B cell (primary cell): ENCODE measurements at regions not wholly inside any gene's neighbourhood (a gene's known extent, or its start where the extent isn't known, plus 50 kb on each side); places are given as distances from the start of the nearest gene placed in this dataset.

Experiments used
- ATAC-seq: fragments of 200-7000 bp; cut with Tn5 transposase; one replicate; pipeline ENCODE4 v1.10.0; 2021; ENCODE audit warnings: low read depth, mild to moderate bottlenecking, moderate number of reproducible peaks, moderate library complexity
- CTCF ChIA-PET: fragments of 350-600 bp; sonication (Branson Sonifier 250); formaldehyde crosslinking; loops from one replicate; lab custom pipeline; 2021; ENCODE audit warnings: antibody characterized with exemption, inconsistent platforms; lab: Charles Lee
- POLR2A ChIA-PET: fragments of 350-600 bp; sonication (Branson Sonifier 250); formaldehyde crosslinking; loops from one replicate; lab custom pipeline; 2021; ENCODE audit warnings: antibody characterized with exemption; lab: Charles Lee
- DNase-seq: peaks from one replicate; pipeline ENCODE4 v3.0.0; 2013
- H2AFZ ChIP-seq: 2 replicates; pipeline ENCODE4 v1.6.1; 2012; ENCODE audit warnings: mild to moderate bottlenecking, low read depth, low read length; ENCODE audit not compliant: insufficient read depth, poor library complexity, severe bottlenecking
- H3K27ac ChIP-seq, 2 donors: 1 replicate in 1 of 2; 2 replicates in 1 of 2; pipeline ENCODE4 v1.5.1; 2012 to 2013; ENCODE audit warnings: low read length in 2 of 2, mild to moderate bottlenecking in 2 of 2, moderate library complexity in 1 of 2
- H3K27me3 ChIP-seq, 4 experiments: fragments of 200-600 bp in 1 of 4; sonication (generic) in 1 of 4; replicated peaks in 1 of 4; 1 replicate in 2 of 4; 2 replicates in 2 of 4; pipeline versions ENCODE4 v1.6.1 to v1.7.0; 2013 to 2016; ENCODE audit warnings: low read length in 3 of 4, mild to moderate bottlenecking in 2 of 4, mixed read lengths in 1 of 4, moderate library complexity in 1 of 4; ENCODE audit not compliant: insufficient read depth in 4 of 4, control insufficient read depth in 3 of 4; ENCODE audit errors: control extremely low read depth in 1 of 4
- H3K36me3 ChIP-seq, 2 experiments: replicated peaks in 1 of 2; 1 replicate in 1 of 2; 2 replicates in 1 of 2; pipeline versions ENCODE4 v1.6.1 to v1.7.1; 2013; ENCODE audit warnings: low read length in 1 of 2; ENCODE audit not compliant: insufficient read depth in 2 of 2, control insufficient read depth in 1 of 2; ENCODE audit errors: control extremely low read depth in 1 of 2, extremely low read depth in 1 of 2
- H3K4me1 ChIP-seq, 2 donors: fragments of 200-600 bp in 1 of 2; sonication (generic) in 1 of 2; 1 replicate in 1 of 2; 2 replicates in 1 of 2; pipeline versions ENCODE4 v1.5.1 to v1.6.1; 2013 to 2017; ENCODE audit warnings: low read length in 2 of 2; ENCODE audit not compliant: control insufficient read depth in 2 of 2, insufficient read depth in 2 of 2
- H3K4me2 ChIP-seq: replicated peaks from 2 replicates; pipeline ENCODE3; 2012; ENCODE audit warnings: mild to moderate bottlenecking, low read depth, low read length; ENCODE audit not compliant: poor library complexity, severe bottlenecking
- H3K4me3 ChIP-seq, 5 experiments: fragments of 200-600 bp in 1 of 5; sonication (generic) in 1 of 5; 1 replicate in 3 of 5; 2 replicates in 2 of 5; pipeline versions ENCODE4 v1.5.1 to v1.7.0; 2011 to 2016; ENCODE audit warnings: low read length in 4 of 5, mild to moderate bottlenecking in 4 of 5, low read depth in 2 of 5, control low read depth in 1 of 5, moderate library complexity in 1 of 5; ENCODE audit not compliant: insufficient read depth in 1 of 5; ENCODE audit errors: control extremely low read depth in 1 of 5, extremely low read depth in 1 of 5
- H3K79me2 ChIP-seq: fragments of 200-600 bp; sonication (generic); one replicate; pipeline ENCODE4 v1.6.0; 2016; ENCODE audit warnings: low read length; ENCODE audit not compliant: control insufficient read depth, insufficient read depth
- H3K9ac ChIP-seq: fragments of 200-600 bp; sonication (generic); 2 replicates; pipeline ENCODE4 v1.6.1; 2017; ENCODE audit warnings: mild to moderate bottlenecking, low read length, moderate library complexity
- H3K9me3 ChIP-seq, 3 donors: one replicate each; pipeline versions ENCODE4 v1.6.1 to v1.7.1; 2013; ENCODE audit warnings: low read length in 2 of 3; ENCODE audit not compliant: control insufficient read depth in 2 of 3, insufficient read depth in 1 of 3; ENCODE audit errors: control extremely low read depth in 1 of 3
- H4K20me1 ChIP-seq: 2 replicates; pipeline ENCODE4 v1.6.0; 2012; ENCODE audit warnings: mild to moderate bottlenecking, low read length; ENCODE audit not compliant: insufficient read depth, control insufficient read depth, poor library complexity, severe bottlenecking
- H3K27ac Mint-ChIP-seq: one replicate; pipeline ENCODE4 v1.8.0; 2021; ENCODE audit warnings: mixed read lengths
- H3K27me3 Mint-ChIP-seq: one replicate; pipeline ENCODE4 v1.8.0; 2021; ENCODE audit warnings: mixed read lengths
- H3K4me1 Mint-ChIP-seq: one replicate; pipeline ENCODE4 v1.8.0; 2021; ENCODE audit warnings: mixed read lengths
- H3K4me3 Mint-ChIP-seq: one replicate; pipeline ENCODE4 v1.8.0; 2021; ENCODE audit warnings: mixed read lengths
- H3K9me3 Mint-ChIP-seq: one replicate; pipeline ENCODE4 v1.8.0; 2022; ENCODE audit warnings: mixed read lengths; ENCODE audit not compliant: insufficient read depth
- EZH2 ChIP-seq: IDR thresholded peaks from 2 replicates; pipeline ENCODE4 v1.6.1; 2012; ENCODE audit warnings: borderline replicate concordance, low read depth, mild to moderate bottlenecking, moderate library complexity, low read length; ENCODE audit not compliant: insufficient read depth, poor library complexity, severe bottlenecking
- WGBS: methylation state at CpG from one replicate; pipeline ENCODE4 v1.1.5; 2013; ENCODE audit warnings: missing lambda C conversion rate; ENCODE audit not compliant: insufficient coverage; 5-methylcytosine and 5-hydroxymethylcytosine counted together
- intact Hi-C: fragments of 100-400 bp; cut with micrococcal nuclease; formaldehyde crosslinking; loops from one replicate; pipeline ENCODE4 v1.10.0; 2022
- TF ChIP-seq, protein P1 (sequence below): fragments of 200-600 bp; IDR thresholded peaks from one replicate; pipeline ENCODE4 v1.8.0; 2022; ENCODE audit warnings: antibody characterized with exemption, mild to moderate bottlenecking

DNA sequence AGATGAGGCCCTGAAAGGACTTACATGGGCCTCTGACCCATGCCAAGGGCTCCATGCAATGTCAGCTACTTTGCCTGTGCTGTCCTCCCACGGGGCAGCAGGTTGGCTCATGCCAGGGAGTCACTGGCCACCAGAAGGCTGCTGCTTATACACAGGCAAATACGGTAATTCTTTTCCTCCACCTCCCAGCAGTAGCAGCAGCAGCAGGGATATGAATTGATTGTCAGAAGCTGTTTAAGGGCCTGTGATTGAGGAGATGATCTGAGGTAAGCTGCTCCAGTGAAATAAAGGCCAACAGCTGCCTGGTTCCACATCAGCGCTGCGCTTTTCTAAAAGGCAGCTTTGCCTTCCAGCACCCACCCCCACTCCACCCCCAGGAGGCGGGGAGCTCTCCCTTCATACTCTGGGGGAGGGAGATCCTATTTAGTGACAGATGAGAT, 250.5 kb downstream of the SHQ1 start:
- DNase-seq = no peak
- intact Hi-C loops = no loop called here
- no peak for TF ChIP-seq EZH2
- TF ChIP-seq, protein P1, sequence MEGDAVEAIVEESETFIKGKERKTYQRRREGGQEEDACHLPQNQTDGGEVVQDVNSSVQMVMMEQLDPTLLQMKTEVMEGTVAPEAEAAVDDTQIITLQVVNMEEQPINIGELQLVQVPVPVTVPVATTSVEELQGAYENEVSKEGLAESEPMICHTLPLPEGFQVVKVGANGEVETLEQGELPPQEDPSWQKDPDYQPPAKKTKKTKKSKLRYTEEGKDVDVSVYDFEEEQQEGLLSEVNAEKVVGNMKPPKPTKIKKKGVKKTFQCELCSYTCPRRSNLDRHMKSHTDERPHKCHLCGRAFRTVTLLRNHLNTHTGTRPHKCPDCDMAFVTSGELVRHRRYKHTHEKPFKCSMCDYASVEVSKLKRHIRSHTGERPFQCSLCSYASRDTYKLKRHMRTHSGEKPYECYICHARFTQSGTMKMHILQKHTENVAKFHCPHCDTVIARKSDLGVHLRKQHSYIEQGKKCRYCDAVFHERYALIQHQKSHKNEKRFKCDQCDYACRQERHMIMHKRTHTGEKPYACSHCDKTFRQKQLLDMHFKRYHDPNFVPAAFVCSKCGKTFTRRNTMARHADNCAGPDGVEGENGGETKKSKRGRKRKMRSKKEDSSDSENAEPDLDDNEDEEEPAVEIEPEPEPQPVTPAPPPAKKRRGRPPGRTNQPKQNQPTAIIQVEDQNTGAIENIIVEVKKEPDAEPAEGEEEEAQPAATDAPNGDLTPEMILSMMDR = no peak
- no peaks in the 10 kb centered on the region for H3K9me3 Mint-ChIP-seq
- ChIA-PET CTCF (interaction anchor here (0.6 kb wide), 1 partner anchor 225 kb away, joined by 4 read pairs; no protein-coding TSS in a partner anchor), POLR2A (no interaction called here)
- Histone ChIP-seq H3K9ac (no peak overlapping the region), H2AFZ (no peak overlapping the region), H3K4me3 (no peak overlapping the region), H3K27me3 (peaks cover 0 to 49% (median 8%) of the 10 kb centered on the region in 4 experiments), H3K4me2 (no peak overlapping the region), H3K36me3 (no peaks in the 10 kb centered on the region), H3K9me3 (peaks cover 0 to 2% (median 0%) of the 10 kb centered on the region in 3 donors), H3K27ac (no peak overlapping the region), H4K20me1 (no peaks in the 10 kb centered on the region), H3K4me1 (no peaks in the 10 kb centered on the region), H3K79me2 (no peaks in the 10 kb centered on the region)
- no peak for ATAC-seq
- H3K4me1 Mint-ChIP-seq = no peaks in the 10 kb centered on the region
- 100% methylated on average over 1 of the region's 5 CpGs for WGBS
- H3K27me3 Mint-ChIP-seq = peaks cover 48% of the 10 kb centered on the region
- no peak overlapping the region for H3K27ac Mint-ChIP-seq
- no peak overlapping the region for H3K4me3 Mint-ChIP-seq

GRCh38 chr3:72597043-72597442, 251.2 kb downstream of the SHQ1 start:
- H3K4me1 ChIP-seq = no peaks in the 10 kb centered on the region
- H3K4me2 ChIP-seq = no peak overlapping the region
- H3K9me3 Mint-ChIP-seq = no peaks in the 10 kb centered on the region
- no peaks in the 10 kb centered on the region for H3K36me3 ChIP-seq
- H2AFZ ChIP-seq = no peak overlapping the region
- no peak overlapping the region for H3K4me3 ChIP-seq
- no peaks in the 10 kb centered on the region for H3K4me1 Mint-ChIP-seq
- intact Hi-C loops = no loop called here
- H4K20me1 ChIP-seq = no peaks in the 10 kb centered on the region
- no peak overlapping the region for H3K27ac ChIP-seq
- peaks cover 0 to 2% (median 0%) of the 10 kb centered on the region in 3 donors for H3K9me3 ChIP-seq
- no peak overlapping the region for H3K9ac ChIP-seq
- POLR2A ChIA-PET = no interaction called here
- peaks cover 42% of the 10 kb centered on the region for H3K27me3 Mint-ChIP-seq
- TF ChIP-seq, protein P1 = no peak
- no peak for TF ChIP-seq EZH2
- H3K4me3 Mint-ChIP-seq = no peak overlapping the region
- no peak overlapping the region for H3K27ac Mint-ChIP-seq
- no peak for DNase-seq
- H3K27me3 ChIP-seq = peaks cover 0 to 45% (median 7%) of the 10 kb centered on the region in 4 experiments
- H3K79me2 ChIP-seq = no peaks in the 10 kb centered on the region
- ATAC-seq = no peak
- CTCF ChIA-PET = no interaction called here
